HG02981 (cell line): ENCODE measurements at regions not wholly inside any gene's neighbourhood (a gene's known extent, or its start where the extent isn't known, plus 50 kb on each side); places are given as distances from the start of the nearest gene placed in this dataset.

ENCODE experiments used
- ATAC-seq: cut with Tn5 transposase; IDR thresholded peaks from one replicate; pipeline ENCODE4 v1.9.1; 2021; ENCODE audit warnings: mild to moderate bottlenecking, moderate library complexity; ENCODE audit not compliant: unreplicated experiment

DNA sequence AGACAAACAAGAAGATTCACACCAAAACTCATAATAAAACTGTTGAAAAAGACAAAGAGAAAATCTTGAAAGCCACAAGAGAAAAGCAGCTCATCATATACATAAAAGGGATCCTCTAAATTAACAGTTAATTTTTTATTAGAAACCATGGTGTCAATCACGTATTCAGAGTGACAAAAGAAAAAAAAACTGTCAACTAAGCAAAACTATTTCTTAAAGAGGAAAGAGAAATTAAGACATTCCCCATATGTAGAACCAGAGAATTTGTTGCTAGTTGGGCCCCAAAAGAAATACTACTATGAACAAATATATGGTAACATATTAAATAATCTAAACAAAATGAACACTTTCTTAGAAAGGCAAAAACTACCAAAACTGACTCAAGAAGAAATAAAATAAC is 74.3 kb upstream of the TENT5A start:
- ATAC-seq, result no peak

DNA sequence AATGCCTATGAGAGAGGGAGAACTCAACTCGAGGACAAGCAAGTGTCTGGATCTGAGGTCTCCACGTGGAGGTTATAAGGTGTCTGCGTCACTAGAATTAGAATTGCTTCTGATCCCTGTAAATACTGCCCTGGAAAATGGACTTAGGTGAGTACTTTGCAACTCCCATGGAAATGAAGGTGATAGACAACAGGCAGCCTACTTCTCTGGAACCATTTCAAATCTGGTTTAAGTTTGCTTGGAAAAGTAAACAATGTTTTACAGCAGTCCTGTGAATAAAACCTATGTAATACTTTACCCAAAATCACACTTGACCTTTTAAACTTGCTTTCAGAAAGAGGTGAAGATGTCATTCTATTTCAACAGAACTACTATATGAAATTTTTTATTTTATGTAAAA is 70.1 kb upstream of the TENT5A start:
- ATAC-seq, result no peak

DNA sequence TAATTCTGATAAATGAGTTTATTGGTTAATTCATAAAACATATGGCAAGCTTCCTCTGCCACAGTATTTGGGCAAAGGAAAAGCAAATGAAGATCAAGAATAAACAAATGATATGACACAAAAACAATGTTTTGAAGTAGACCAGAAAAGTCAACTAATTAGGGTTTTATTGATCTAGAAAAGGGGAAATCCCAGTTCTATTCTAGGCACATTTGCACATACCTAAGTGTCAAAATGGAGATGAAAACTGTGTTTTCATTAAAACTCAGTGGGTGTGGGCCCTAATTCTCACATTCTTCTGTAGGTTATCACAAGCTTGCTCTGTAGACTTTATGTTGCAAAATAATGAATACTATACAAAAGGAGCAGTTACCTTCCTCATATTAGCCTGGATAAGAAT is 69.0 kb upstream of the TENT5A start:
- ATAC-seq, result no peak

DNA sequence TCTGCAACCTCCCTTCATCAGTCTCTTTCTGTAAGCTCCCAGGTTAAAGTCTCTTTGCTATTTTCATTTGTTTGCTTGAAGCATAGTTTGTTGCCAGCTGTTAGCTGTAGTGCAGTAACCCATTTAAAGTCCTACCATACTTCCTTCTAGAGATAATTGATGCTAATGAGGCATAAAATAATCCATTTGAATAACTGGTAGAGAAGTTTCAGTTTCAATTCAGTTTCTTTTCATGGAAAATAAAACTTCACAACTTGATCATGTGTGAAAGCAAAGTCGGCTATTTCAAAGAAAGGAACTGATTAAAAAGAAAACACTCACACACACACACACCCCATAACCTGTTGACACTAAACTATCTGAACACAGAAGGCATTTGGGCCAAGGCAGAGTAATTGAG is 68.5 kb upstream of the TENT5A start:
- ATAC-seq, result no peak

DNA sequence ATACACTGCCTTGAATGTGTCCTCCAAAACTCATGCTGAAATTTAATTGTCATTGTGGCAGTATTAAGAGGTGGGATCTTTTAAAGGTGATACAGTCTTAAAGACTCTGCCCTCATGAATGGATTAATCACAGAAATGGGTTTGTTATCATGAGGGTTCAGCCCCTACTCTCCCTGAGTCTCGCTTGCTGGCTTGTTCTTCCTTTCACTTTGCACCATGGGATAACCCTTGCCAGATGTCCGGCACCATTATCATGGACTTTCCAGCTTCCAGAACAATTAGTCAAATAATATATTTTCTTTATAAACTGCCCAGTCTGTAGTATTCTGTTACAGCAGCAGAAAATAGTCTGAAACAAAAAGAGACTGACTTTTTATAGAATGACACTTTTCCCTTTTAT is 67.9 kb upstream of the TENT5A start:
- ATAC-seq, result no peak

DNA sequence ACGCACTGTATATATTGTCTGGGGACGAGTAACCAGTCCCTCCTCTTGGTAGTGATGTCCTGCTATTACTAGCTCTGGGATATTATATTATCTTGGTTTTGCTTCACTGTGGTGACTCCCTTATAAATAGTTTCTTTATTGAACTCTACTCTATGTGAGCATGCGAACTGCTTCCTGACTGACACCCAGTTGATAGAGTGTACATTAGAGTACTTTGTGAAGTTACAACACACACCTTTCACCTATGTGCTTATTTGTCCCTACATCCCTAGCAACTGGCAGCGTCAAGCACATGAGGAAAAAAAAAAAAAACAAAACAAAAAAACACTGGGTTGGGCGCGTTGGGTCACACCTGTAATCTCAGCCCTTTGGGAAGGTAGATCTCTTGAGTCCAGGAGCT is 67.3 kb upstream of the TENT5A start:
- no peak for ATAC-seq

DNA sequence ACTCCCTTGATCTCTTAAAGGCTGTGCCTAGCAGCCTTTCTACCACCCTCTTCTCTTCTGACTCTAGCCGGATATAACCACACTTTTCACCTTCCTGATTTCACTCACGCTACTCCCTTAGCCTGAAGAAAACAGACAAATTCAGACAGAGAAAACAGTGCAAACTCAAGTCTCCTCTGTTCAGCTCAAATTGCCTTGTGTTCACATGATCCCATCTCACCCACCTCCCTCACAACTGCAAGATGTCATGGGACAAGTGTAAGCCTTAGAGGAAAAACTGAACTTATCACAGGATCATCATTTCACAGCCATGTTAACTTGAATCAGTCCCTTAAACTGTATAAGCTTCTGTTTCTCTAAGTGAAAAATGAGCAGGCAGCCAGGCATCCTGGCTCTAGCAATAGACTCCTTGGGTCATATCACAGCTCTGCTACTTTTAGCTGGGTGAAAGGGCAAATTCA is 66.5 kb upstream of the TENT5A start:
- ATAC-seq, result no peak

DNA sequence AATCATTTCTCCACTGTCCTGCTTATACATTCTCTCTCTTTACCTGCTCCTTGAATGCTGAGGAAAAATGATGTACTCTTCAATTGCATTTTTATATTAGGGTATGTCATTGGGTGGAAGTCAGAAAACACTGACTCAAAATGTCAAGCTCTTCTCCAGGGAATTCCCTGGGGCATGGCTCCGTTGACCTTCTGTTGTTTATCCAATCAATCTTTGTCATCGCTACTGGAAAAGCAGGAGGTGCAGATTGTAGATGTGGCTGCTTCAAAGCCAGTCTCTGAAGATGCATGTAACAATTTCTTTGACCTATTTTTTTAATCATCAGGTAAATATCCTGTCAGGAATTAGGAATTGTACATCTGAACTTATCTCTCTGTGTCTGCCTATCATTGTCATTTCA is 63.9 kb upstream of the TENT5A start:
- no peak for ATAC-seq

DNA sequence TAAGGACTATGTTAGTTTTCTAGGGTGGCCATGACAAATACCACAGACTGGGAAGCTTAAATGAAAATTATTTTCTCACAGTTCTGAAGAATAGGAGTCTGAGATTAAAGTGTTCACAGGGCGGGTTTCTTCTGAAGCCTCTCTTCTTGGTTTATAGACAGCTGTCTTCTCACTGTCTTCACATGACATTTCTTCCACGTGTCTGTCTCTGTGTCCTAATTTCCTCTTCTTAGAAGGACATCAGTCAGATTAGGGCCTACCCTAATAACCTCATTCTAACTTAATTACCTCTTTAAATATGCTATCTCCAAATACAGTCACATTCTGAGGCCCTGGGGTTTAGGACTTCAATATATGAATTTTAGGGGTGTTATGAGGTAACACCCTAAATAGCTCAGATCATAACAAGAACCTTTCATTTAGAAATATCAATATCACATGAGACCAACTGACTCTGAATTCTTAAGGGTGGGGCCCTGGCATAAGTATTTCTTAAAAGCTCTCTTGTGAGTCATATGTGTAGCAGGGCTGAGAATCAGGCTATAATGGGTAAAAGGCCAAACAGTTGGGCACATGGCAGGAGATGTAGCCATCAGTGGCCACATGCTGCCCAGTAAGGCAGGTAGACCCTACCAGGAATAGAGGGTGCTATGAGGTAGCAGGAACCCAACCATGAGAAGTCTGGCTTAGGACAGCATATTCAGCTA is 62.0 kb upstream of the TENT5A start:
- ATAC-seq, result no peak

DNA sequence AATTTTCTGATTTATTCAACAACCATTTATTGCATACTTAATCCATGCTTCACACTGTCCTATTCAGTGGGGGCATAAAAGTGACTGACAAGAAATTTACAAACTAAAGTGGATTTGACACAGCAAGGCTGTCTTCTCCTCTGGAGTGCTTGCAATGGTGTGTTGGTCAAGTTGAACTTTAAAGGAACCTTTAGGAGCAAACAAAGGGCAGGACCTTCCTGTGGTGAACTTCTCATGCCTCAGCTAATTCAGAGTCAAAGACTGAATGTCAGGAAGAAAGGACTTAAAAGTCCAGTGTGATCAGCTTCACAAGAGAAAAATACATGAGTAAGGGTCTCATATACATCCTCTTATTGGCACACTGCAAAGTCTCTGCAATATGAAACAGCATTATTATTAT is 60.8 kb upstream of the TENT5A start:
- ATAC-seq, result no peak

DNA sequence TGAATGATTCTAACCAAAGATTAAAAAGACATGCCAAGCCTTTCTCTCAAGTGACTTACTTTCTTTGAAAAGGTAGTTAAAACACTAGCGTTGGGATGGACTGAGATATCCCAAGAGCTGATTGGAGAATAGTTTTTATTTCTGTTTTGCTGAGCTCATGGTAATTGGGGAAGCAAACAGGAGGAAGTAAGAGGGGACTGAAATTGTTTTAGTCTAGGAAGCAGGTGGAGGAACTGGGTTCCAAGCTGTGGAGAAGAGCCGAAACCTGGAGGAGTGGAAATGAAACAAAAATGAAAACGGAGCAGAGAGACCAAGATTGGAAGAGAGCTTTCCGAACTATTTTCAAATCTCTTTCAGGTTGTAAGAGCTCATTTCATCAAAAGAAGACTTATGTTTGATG is 59.9 kb upstream of the TENT5A start:
- no peak for ATAC-seq

DNA sequence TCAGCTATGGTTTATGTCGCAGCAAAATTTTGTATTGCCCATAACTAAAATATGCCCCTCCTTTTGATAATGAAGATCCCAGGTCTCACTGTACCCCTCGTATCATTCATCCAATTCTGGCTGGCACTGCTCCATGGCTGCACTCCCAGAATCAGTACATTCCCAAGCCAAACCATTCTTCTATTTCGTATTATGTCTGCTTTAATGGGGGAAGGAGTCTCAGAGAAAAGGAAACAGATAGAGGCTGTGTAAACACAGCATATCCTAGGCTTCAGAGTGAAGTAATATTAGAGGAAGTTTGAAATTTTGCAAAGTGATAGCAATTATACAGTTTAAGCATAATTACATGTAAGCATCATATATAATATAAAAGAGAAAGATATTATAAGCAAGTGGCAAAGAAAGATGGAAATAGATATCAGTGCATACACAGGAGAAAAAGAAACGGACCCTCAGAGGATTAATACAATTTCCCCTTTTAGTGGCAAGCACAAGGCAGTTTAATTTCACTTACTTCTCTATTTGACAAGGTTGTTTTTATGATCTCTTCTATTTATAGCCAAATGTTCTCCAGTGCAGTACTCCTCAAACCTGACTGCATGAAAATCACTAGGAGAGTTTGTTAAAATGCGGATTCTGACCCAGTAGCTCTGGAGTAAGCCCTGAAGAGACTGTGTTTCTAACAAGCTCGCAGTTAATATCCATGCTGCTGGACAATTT is 56.5 kb upstream of the TENT5A start:
- no peak for ATAC-seq

DNA sequence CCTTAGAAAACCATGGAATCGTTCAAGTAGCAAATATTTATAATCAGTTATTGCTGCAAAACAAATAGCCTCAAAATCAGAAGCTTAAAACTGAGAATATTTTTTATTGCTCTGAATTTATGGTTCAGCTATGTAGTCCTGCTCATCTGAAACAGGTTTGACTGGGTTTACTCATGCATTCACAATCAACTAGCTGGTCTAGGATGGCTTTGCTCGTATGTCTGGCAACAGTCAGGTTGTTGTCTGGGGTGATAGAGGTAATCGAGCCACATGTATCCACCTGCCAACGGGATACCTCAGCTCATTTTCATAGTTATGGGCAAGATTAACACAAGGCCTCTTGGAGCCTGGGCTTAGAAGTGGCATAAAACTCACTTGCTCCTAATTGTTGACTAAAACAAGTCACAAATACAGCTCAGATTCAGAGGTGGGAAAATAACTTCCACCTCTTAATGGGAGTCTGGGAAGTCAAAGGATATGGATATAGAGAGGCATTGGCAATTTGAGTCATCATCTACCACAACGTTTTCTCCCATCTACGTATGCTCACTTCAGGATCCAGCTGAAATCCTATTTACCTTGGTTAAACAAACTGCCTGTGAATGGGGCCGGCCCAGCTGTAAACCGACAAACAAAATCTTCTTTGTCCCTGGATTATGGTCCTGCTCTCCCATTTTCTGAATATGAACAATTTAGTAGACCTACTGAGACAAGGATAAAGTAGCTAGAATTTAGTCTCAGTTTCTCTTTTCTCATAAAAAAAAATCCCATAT is 54.5 kb upstream of the TENT5A start:
- no peak for ATAC-seq

DNA sequence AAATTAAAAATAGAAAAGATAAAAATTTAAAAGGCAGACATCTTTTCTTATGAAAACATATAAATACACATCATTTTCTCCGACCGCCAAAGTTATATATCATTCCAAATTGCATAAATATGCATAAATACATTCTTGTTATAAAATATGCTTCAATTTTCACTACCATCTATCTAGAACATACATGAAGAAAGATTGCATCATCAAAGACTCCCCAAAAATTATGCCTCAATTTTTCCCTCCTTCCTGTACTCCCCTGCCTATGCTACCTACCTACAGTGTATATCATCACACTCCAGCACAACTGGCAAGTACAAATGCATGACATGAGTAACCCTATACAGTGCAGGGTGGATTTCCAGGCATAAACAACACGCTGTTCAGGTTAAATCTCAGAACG is 49.9 kb upstream of the TENT5A start:
- ATAC-seq, result no peak
